IMR-90 (cell line): ENCODE measurements at regions not wholly inside any gene's neighbourhood (a gene's known extent, or its start where the extent isn't known, plus 50 kb on each side); places are given as distances from the start of the nearest gene placed in this dataset.

ENCODE experiments used
- ATAC-seq: fragments of 200-7000 bp; cut with Tn5 transposase; 2 replicates; pipeline ENCODE4 v1.9.1; 2020; ENCODE audit warnings: low read depth, mild to moderate bottlenecking, moderate library complexity
- BruUV-seq: library from RNA; stranded (reverse); fragments of 400-500 nt; replicated peaks from 2 replicates; lab custom pipeline; 2021; lab: Mats Ljungman, UMichigan
- CTCF ChIA-PET: fragments of 300-600 bp; formaldehyde crosslinking; extraction: SDS; loops from one replicate; lab custom pipeline; 2021; ENCODE audit warnings: antibody characterized with exemption; lab: Yijun Ruan, JAX
- POLR2A ChIA-PET: fragments of 300-600 bp; sonication (Branson Sonifier 250); formaldehyde crosslinking; loops from one replicate; lab custom pipeline; 2022; ENCODE audit warnings: antibody characterized with exemption; ENCODE audit not compliant: unreplicated experiment; lab: Charles Lee
- DNase-seq: peaks from one replicate; pipeline ENCODE4 v3.0.0; 2013
- H2AFZ ChIP-seq: replicated peaks from 2 replicates; pipeline ENCODE3; 2013; ENCODE audit warnings: low read length, mild to moderate bottlenecking; ENCODE audit not compliant: poor library complexity
- H2AK5ac ChIP-seq: 2 replicates; pipeline ENCODE4 v1.6.1; 2013; ENCODE audit warnings: low read depth, low read length, inconsistent platforms
- H2AK9ac ChIP-seq: replicated peaks from 2 replicates; pipeline ENCODE3; 2013; ENCODE audit warnings: mild to moderate bottlenecking, low read depth, low read length, moderate library complexity; ENCODE audit not compliant: poor library complexity
- H2BK120ac ChIP-seq: 2 replicates; pipeline ENCODE4 v1.6.1; 2013; ENCODE audit warnings: low read depth, low read length, inconsistent platforms
- H2BK15ac ChIP-seq: 3 replicates; pipeline ENCODE4 v1.6.1; 2013; ENCODE audit warnings: low read depth, low read length, inconsistent platforms
- H2BK20ac ChIP-seq: 2 replicates; pipeline ENCODE4 v1.6.1; 2013; ENCODE audit warnings: low read depth, mild to moderate bottlenecking, inconsistent platforms, low read length, moderate library complexity
- H2BK5ac ChIP-seq: 2 replicates; pipeline ENCODE4 v1.6.1; 2013; ENCODE audit warnings: mild to moderate bottlenecking, low read depth, low read length, inconsistent platforms; ENCODE audit not compliant: poor library complexity, severe bottlenecking
- H3K14ac ChIP-seq: replicated peaks from 2 replicates; pipeline ENCODE4 v1.6.1; 2013; ENCODE audit warnings: low read depth, low read length, inconsistent platforms
- H3K18ac ChIP-seq: 2 replicates; pipeline ENCODE4 v1.6.1; 2013; ENCODE audit warnings: low read depth, low read length, control low read depth
- H3K23ac ChIP-seq: 2 replicates; pipeline ENCODE4 v1.6.1; 2013; ENCODE audit warnings: low read depth, low read length, inconsistent platforms
- H3K27ac ChIP-seq: 2 replicates; pipeline ENCODE4 v1.5.1; 2013; ENCODE audit warnings: mild to moderate bottlenecking, control low read depth, low read length; ENCODE audit not compliant: insufficient read depth
- H3K27me3 ChIP-seq: 2 replicates; pipeline ENCODE4 v1.6.1; 2013; ENCODE audit warnings: low read length; ENCODE audit not compliant: control insufficient read depth, insufficient read depth
- H3K36me3 ChIP-seq: 2 replicates; pipeline ENCODE4 v1.6.1; 2013; ENCODE audit warnings: low read length, mixed read lengths; ENCODE audit not compliant: control insufficient read depth, insufficient read depth
- H3K4ac ChIP-seq: 2 replicates; pipeline ENCODE4 v1.6.1; 2013; ENCODE audit warnings: low read depth, low read length, inconsistent platforms
- H3K4me1 ChIP-seq: 2 replicates; pipeline ENCODE4 v1.6.1; 2013; ENCODE audit warnings: low read length, mixed read lengths; ENCODE audit not compliant: control insufficient read depth, insufficient read depth
- H3K4me2 ChIP-seq: 2 replicates; pipeline ENCODE4 v1.6.1; 2013; ENCODE audit warnings: low read depth, mild to moderate bottlenecking, control low read depth, low read length, moderate library complexity
- H3K4me3 ChIP-seq: 2 replicates; pipeline ENCODE4 v1.5.1; 2013; ENCODE audit warnings: low read depth, mild to moderate bottlenecking, control low read depth, low read length, moderate library complexity; ENCODE audit not compliant: insufficient read depth
- H3K56ac ChIP-seq: 2 replicates; pipeline ENCODE4 v1.6.1; 2013; ENCODE audit warnings: low read length, inconsistent platforms; ENCODE audit not compliant: insufficient read depth; ENCODE audit errors: extremely low read depth
- H3K79me1 ChIP-seq, 2 experiments: 2 replicates each; pipeline ENCODE4 v1.6.1; 2013; ENCODE audit warnings: low read length in 2 of 2, inconsistent platforms in 1 of 2, low read depth in 1 of 2
- H3K9ac ChIP-seq: 2 replicates; pipeline ENCODE4 v1.6.1; 2013; ENCODE audit warnings: low read depth, low read length, control low read depth
- H3K9me1 ChIP-seq: 2 replicates; pipeline ENCODE4 v1.6.1; 2013; ENCODE audit warnings: low read length, inconsistent platforms; ENCODE audit not compliant: insufficient read depth
- H3K9me3 ChIP-seq: 2 replicates; pipeline ENCODE4 v1.6.1; 2013; ENCODE audit warnings: low read length; ENCODE audit not compliant: control insufficient read depth, insufficient read depth
- H4K20me1 ChIP-seq: 2 replicates; pipeline ENCODE4 v1.6.1; 2013; ENCODE audit warnings: low read length, inconsistent platforms; ENCODE audit not compliant: insufficient read depth
- H4K5ac ChIP-seq: 2 replicates; pipeline ENCODE4 v1.6.1; 2013; ENCODE audit warnings: mild to moderate bottlenecking, low read depth, low read length, control low read depth
- H4K8ac ChIP-seq, 2 experiments: 2 replicates each; pipeline ENCODE4 v1.6.1; 2013; ENCODE audit warnings: low read depth in 2 of 2, low read length in 2 of 2, control low read depth in 1 of 2, inconsistent platforms in 1 of 2
- H4K91ac ChIP-seq: 2 replicates; pipeline ENCODE4 v1.6.1; 2013; ENCODE audit warnings: low read depth, low read length, inconsistent platforms; ENCODE audit not compliant: insufficient read depth
- BHLHE40 ChIP-seq: fragments of 150-350 bp; IDR thresholded peaks from 2 replicates; pipeline ENCODE4 v1.6.1; 2016; ENCODE audit warnings: mild to moderate bottlenecking, low read depth, low read length
- CHD1 ChIP-seq: IDR thresholded peaks from 2 replicates; pipeline ENCODE4 v1.6.1; 2012; ENCODE audit warnings: low read depth, low read length, improper control_type of control experiment
- CTCF ChIP-seq: conservative IDR thresholded peaks from 2 replicates; pipeline ENCODE4 v1.5.1; 2012; ENCODE audit warnings: mild to moderate bottlenecking, low read depth, low read length, improper control_type of control experiment
- FOS ChIP-seq: fragments of 150-350 bp; IDR thresholded peaks from 2 replicates; pipeline ENCODE4 v1.6.1; 2016; ENCODE audit warnings: low read depth, low read length
- MXI1 ChIP-seq: IDR thresholded peaks from 2 replicates; pipeline ENCODE4 v1.6.1; 2012; ENCODE audit warnings: low read depth, mild to moderate bottlenecking, low read length, moderate library complexity, borderline replicate concordance
- NFE2L2 ChIP-seq: fragments of 150-350 bp; IDR thresholded peaks from 2 replicates; pipeline ENCODE4 v1.6.1; 2016; ENCODE audit warnings: low read depth, mild to moderate bottlenecking, low read length
- POLR2A ChIP-seq: IDR thresholded peaks from 2 replicates; pipeline ENCODE4 v1.6.1; 2012; ENCODE audit warnings: mild to moderate bottlenecking, low read depth, low read length
- RCOR1 ChIP-seq: IDR thresholded peaks from 2 replicates; pipeline ENCODE4 v1.6.1; 2012; ENCODE audit warnings: mild to moderate bottlenecking, low read length, improper control_type of control experiment; ENCODE audit not compliant: insufficient replicate concordance
- RFX5 ChIP-seq: IDR thresholded peaks from 2 replicates; pipeline ENCODE4 v1.8.0; 2012; ENCODE audit warnings: low read depth, mild to moderate bottlenecking, low read length, moderate library complexity
- USF2 ChIP-seq: fragments of 150-350 bp; IDR thresholded peaks from 2 replicates; pipeline ENCODE4 v1.6.1; 2017; ENCODE audit warnings: mild to moderate bottlenecking, antibody characterized with exemption, low read length, low read depth
- WGBS, 2 experiments: methylation state at CpG; one replicate each; pipeline versions ENCODE4 v1.1.5 to v1.1.7; 2013; ENCODE audit warnings: missing lambda C conversion rate in 2 of 2; ENCODE audit not compliant: insufficient read length in 1 of 2; ENCODE audit errors: extremely low coverage in 2 of 2; 5-methylcytosine and 5-hydroxymethylcytosine counted together
- dilution Hi-C: fragments of 300-500 bp; cut with HindIII; formaldehyde crosslinking; loops from one replicate; pipeline ENCODE4 v1.14.3; 2018; ENCODE audit warnings: low sequenced_read_pairs; ENCODE audit not compliant: unreplicated experiment
- in situ Hi-C: fragments of 300-500 bp; cut with MboI; formaldehyde crosslinking; loops from 3 replicates; pipeline ENCODE4 v1.14.3; 2019; ENCODE audit warnings: low sequenced_read_pairs, inconsistent platforms, mixed read lengths
- intact Hi-C: fragments of 100-400 bp; cut with micrococcal nuclease; formaldehyde crosslinking; loops from 2 replicates; pipeline ENCODE4 v1.10.0; 2022

- Histone ChIP-seq H3K27ac (no peak overlapping the region), H3K4me3 (no peak overlapping the region), H3K18ac (no peak overlapping the region), H3K23ac (no peak overlapping the region), H2BK5ac (no peak overlapping the region), H2BK15ac (no peak overlapping the region), H3K36me3 (no peaks in the 10 kb centered on the region), H3K4me1 (no peaks in the 10 kb centered on the region), H2BK20ac (no peak overlapping the region), H3K14ac (no peak overlapping the region), H3K79me1 (no peaks in the 10 kb centered on the region), H3K9ac (no peak overlapping the region), H3K4ac (no peak overlapping the region), H3K56ac (no peak overlapping the region), H4K5ac (no peak overlapping the region), H4K8ac (no peak overlapping the region), H3K27me3 (peaks cover 2% of the 10 kb centered on the region; the same call in 1 of the 2 replicates), H3K9me3 (no peaks in the 10 kb centered on the region), H4K20me1 (no peaks in the 10 kb centered on the region), H2AFZ (no peak overlapping the region), H2AK9ac (no peak overlapping the region), H3K9me1 (no peaks in the 10 kb centered on the region), H3K4me2 (no peak overlapping the region), H2BK120ac (no peak overlapping the region), H4K91ac (no peak overlapping the region), H2AK5ac (no peak overlapping the region)
- dilution Hi-C loops (no loop called here), in situ Hi-C loops (no loop called here), intact Hi-C loops (no loop called here)
- no peak for TF ChIP-seq NFE2L2
- no peak for TF ChIP-seq USF2
- no peak for TF ChIP-seq CTCF
- TF ChIP-seq RCOR1: no peak
- TF ChIP-seq BHLHE40: no peak
- no peak for TF ChIP-seq RFX5
- TF ChIP-seq CHD1: no peak
- no peak for TF ChIP-seq MXI1
- TF ChIP-seq FOS: no peak
- no peak for TF ChIP-seq POLR2A
- ATAC-seq: no peak
- no peak for DNase-seq
- BruUV-seq: no TSS peak
- WGBS, 2 experiments: 33% methylated on average over 1 of the region's 2 CpGs; no CpG with 5 or more reads in 1 of the 2 experiments
- ChIA-PET CTCF (no interaction called here), POLR2A (no interaction called here)
Measured at GRCh38 chr16:64307431-64307830, 814.4 kb downstream of the CDH11 start.
